Nephron (organoid): ENCODE measurements at regions not wholly inside any gene's neighbourhood (a gene's known extent, or its start where the extent isn't known, plus 50 kb on each side); places are given as distances from the start of the nearest gene placed in this dataset.
"Not testable (repeated sequence)": the region's sequence is repeated elsewhere in the genome, so short reads cannot be mapped to it uniquely, and the experiment has no call there.

Experiments used
- H3K27ac Mint-ChIP-seq, 3 experiments: 2 replicates each; pipeline ENCODE4 v1.8.0; 2020; ENCODE audit warnings: mixed read lengths in 3 of 3, mild to moderate bottlenecking in 2 of 3, moderate library complexity in 1 of 3
- H3K27me3 Mint-ChIP-seq: 2 replicates; pipeline ENCODE4 v1.8.0; 2021; ENCODE audit warnings: low read depth, mild to moderate bottlenecking, moderate library complexity, mixed read lengths
- H3K36me3 Mint-ChIP-seq: 2 replicates; pipeline ENCODE4 v1.8.0; 2020; ENCODE audit warnings: low read depth, mixed read lengths
- H3K4me1 Mint-ChIP-seq: 2 replicates; pipeline ENCODE4 v1.8.0; 2020; ENCODE audit warnings: mixed read lengths
- H3K4me3 Mint-ChIP-seq, 3 experiments: 2 replicates each; pipeline ENCODE4 v1.8.0; 2020; ENCODE audit warnings: mild to moderate bottlenecking in 3 of 3, mixed read lengths in 3 of 3, moderate library complexity in 2 of 3
- H3K9me3 Mint-ChIP-seq: 2 replicates; pipeline ENCODE4 v1.8.0; 2020; ENCODE audit warnings: mixed read lengths
- CTCF ChIP-seq, 3 experiments: fragments of 200-600 bp; sonication (generic); IDR thresholded peaks; one replicate each; pipeline ENCODE4 v1.5.0; 2021; ENCODE audit warnings: antibody characterized with exemption in 3 of 3; ENCODE audit not compliant: unreplicated experiment in 3 of 3

GRCh38 chr11:106161775-106162634 lies 84.5 kb downstream of the AASDHPPT start:
- Mint-ChIP-seq H3K27me3 (no peaks in the 10 kb centered on the region), H3K36me3 (peaks cover 4% of the 10 kb centered on the region), H3K4me1 (peaks cover 9% of the 10 kb centered on the region), H3K4me3 (no peak overlapping the region), H3K9me3 (peaks cover 33% of the 10 kb centered on the region), H3K27ac (peak overlapping the region; percentile 55 to 72 (median 71))
- TF ChIP-seq CTCF (IDR thresholded peaks at IDR 0.05; ENCODE audit: unreplicated experiment in 3 of 3): no peak

- Mint-ChIP-seq H3K4me1 (no peaks in the 10 kb centered on the region), H3K27ac (no peak overlapping the region), H3K9me3 (peaks cover 44% of the 10 kb centered on the region), H3K27me3 (no peaks in the 10 kb centered on the region), H3K36me3 (peaks cover 4% of the 10 kb centered on the region), H3K4me3 (no peak overlapping the region)
- no peak for TF ChIP-seq CTCF (IDR thresholded peaks at IDR 0.05; ENCODE audit: unreplicated experiment in 3 of 3)
These were observed 89.6 kb downstream of the AASDHPPT start for GRCh38 chr11:106167085-106167484.

- Mint-ChIP-seq H3K36me3 (no peaks in the 10 kb centered on the region), H3K4me1 (peaks cover 7% of the 10 kb centered on the region), H3K27me3 (no peaks in the 10 kb centered on the region), H3K9me3 (peaks cover 14% of the 10 kb centered on the region), H3K27ac (peak overlapping the region in 1 of 3 experiments; percentile 61), H3K4me3 (no peak overlapping the region)
- TF ChIP-seq CTCF (IDR thresholded peaks at IDR 0.05; ENCODE audit: unreplicated experiment in 3 of 3): no peak
These were observed 95.0 kb downstream of the AASDHPPT start for GRCh38 chr11:106172386-106172991.

GRCh38 chr11:106173291-106173690 lies 95.8 kb downstream of the AASDHPPT start:
- no peaks in the 10 kb centered on the region for H3K27me3 Mint-ChIP-seq
- peak overlapping the region in 1 of 3 experiments; percentile 18 for H3K27ac Mint-ChIP-seq

GRCh38 chr11:106174003-106174402 lies 96.5 kb downstream of the AASDHPPT start:
- H3K9me3 Mint-ChIP-seq: peaks cover 11% of the 10 kb centered on the region

More at GRCh38 chr11:106173291-106173690, 95.8 kb downstream of the AASDHPPT start:
- peaks cover 7% of the 10 kb centered on the region for H3K4me1 Mint-ChIP-seq
- no peak overlapping the region for H3K4me3 Mint-ChIP-seq
- no peaks in the 10 kb centered on the region for H3K36me3 Mint-ChIP-seq
- TF ChIP-seq CTCF (IDR thresholded peaks at IDR 0.05; ENCODE audit: unreplicated experiment in 3 of 3): no peak
- peaks cover 11% of the 10 kb centered on the region for H3K9me3 Mint-ChIP-seq

GRCh38 chr11:106176817-106177216 lies 99.4 kb downstream of the AASDHPPT start:
- Mint-ChIP-seq H3K4me3 (no peak overlapping the region), H3K27me3 (no peaks in the 10 kb centered on the region), H3K9me3 (peaks cover 4% of the 10 kb centered on the region)

More at GRCh38 chr11:106174003-106174402, 96.5 kb downstream of the AASDHPPT start:
- not testable (repeated sequence) for H3K4me1 Mint-ChIP-seq, H3K4me3 Mint-ChIP-seq, H3K27me3 Mint-ChIP-seq, H3K36me3 Mint-ChIP-seq
- peak overlapping the region in 1 of 3 experiments; percentile 18 for H3K27ac Mint-ChIP-seq

More at GRCh38 chr11:106176817-106177216, 99.4 kb downstream of the AASDHPPT start:
- Mint-ChIP-seq H3K27ac (no peak overlapping the region), H3K4me1 (peaks cover 7% of the 10 kb centered on the region), H3K36me3 (no peaks in the 10 kb centered on the region)
- TF ChIP-seq CTCF (IDR thresholded peaks at IDR 0.05; ENCODE audit: unreplicated experiment in 3 of 3): no peak
